Thymus (tissue), 11 donors: ENCODE measurements at regions not wholly inside any gene's neighbourhood (a gene's known extent, or its start where the extent isn't known, plus 50 kb on each side); places are given as distances from the start of the nearest gene placed in this dataset.

ENCODE experiments used
- DNase-seq, 9 donors: peaks; one replicate each; pipeline ENCODE4 v3.0.0-alpha.2; 2013; ENCODE audit warnings: low spot score in 9 of 9, low read depth in 6 of 9, missing footprints in 1 of 9
- H3K27ac ChIP-seq, 2 donors: one replicate each; pipeline ENCODE4 v1.5.1; 2013; ENCODE audit warnings: control low read depth in 1 of 2, low read depth in 1 of 2, low read length in 1 of 2, mild to moderate bottlenecking in 1 of 2, moderate library complexity in 1 of 2
- H3K27me3 ChIP-seq, 2 donors: one replicate each; pipeline ENCODE4 v1.5.1; 2013; ENCODE audit warnings: low read length in 1 of 2; ENCODE audit not compliant: control insufficient read depth in 2 of 2, insufficient read depth in 1 of 2
- H3K36me3 ChIP-seq, 2 donors: one replicate each; pipeline ENCODE4 v1.5.1; 2013; ENCODE audit warnings: low read length in 1 of 2, mild to moderate bottlenecking in 1 of 2, moderate library complexity in 1 of 2; ENCODE audit not compliant: control insufficient read depth in 2 of 2, insufficient read depth in 2 of 2
- H3K4me1 ChIP-seq, 2 donors: one replicate each; pipeline ENCODE4 v1.5.1; 2013; ENCODE audit warnings: low read length in 2 of 2; ENCODE audit not compliant: control insufficient read depth in 2 of 2, insufficient read depth in 2 of 2
- H3K4me3 ChIP-seq, 2 donors: one replicate each; pipeline ENCODE4 v1.5.1; 2013; ENCODE audit warnings: low read length in 2 of 2, control low read depth in 1 of 2, mild to moderate bottlenecking in 1 of 2
- H3K9me3 ChIP-seq, 2 donors: one replicate each; pipeline ENCODE4 v1.5.1; 2013; ENCODE audit warnings: low read length in 1 of 2, mild to moderate bottlenecking in 1 of 2; ENCODE audit not compliant: control insufficient read depth in 2 of 2, insufficient read depth in 1 of 2
- WGBS: extraction: QIAGEN DNeasy Blood & Tissue Kit; methylation state at CpG from one replicate; pipeline ENCODE4 v1.1.7; 2013; 5-methylcytosine and 5-hydroxymethylcytosine counted together
- donor health status: healthy.

DNA sequence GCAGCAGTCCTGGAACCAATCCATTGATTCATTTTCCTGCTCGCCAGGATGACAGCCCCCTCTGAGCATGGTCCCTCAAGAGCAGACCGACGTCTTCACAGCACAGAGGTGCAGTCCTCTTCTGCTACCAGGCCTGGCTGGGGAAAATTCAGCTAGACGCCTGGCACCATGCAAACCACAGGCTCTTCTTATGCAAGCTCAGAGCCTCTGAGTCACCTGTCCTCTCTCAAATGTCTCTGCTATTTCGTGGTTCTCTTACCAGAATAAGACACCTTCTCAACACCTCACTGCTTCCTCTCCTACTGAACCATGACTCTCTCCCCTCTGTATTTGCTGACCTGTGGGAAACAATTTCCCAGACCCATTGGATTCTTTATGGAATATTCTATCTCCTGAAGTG lies 79.8 kb upstream of the CYRIA start:
- H3K4me1 ChIP-seq: no peaks in the 10 kb centered on the region
- H3K36me3 ChIP-seq: no peaks in the 10 kb centered on the region
- 92% methylated on average over 5 of the region's 5 CpGs for WGBS
- no peak for DNase-seq
- H3K9me3 ChIP-seq: no peaks in the 10 kb centered on the region
- no peak overlapping the region for H3K4me3 ChIP-seq
- no peak overlapping the region for H3K27ac ChIP-seq
- no peaks in the 10 kb centered on the region for H3K27me3 ChIP-seq

DNA sequence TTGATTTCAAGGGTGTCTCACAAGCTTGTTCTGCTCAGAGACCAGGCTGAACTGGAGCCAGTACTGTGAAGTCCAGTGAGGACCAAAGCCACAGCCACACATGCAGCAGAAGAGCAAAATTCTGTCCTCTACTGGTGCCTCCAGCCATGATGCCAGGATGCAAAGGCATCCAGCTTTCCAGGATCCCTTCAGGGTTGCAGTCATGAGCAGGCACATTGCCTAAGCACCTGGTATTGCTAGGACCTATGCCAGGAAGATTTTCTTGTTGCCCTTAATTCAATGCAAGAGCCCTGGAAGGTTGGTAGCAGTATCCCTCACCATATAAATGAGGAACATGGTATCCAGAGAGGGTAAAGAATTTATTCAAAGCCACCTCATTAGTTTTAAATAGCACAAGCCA lies 78.9 kb upstream of the CYRIA start:
- no peak overlapping the region for H3K4me3 ChIP-seq

DNA sequence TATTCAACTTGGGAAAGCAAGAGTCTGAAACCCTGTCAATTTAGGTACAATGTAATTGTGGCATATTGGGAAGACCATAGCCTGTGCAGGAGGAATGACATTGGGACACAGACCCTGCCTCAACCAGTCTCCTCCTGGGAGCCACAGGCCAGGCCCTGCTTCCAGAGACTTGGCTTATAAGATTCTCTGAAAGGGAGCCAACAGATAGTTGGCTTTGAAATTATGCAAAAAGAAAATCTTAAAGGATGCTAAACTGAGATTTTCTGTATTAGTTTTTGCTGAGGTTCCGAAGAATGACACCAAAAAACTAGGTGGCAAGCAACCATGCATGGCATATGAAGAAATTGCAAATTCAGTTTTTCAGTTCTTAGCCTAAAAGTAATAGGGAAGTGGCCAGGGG lies 76.4 kb upstream of the CYRIA start:
- no peaks in the 10 kb centered on the region for H3K27me3 ChIP-seq
- WGBS: 91% methylated on average over 1 of the region's 1 CpG

More for the DNA sequence above, 78.9 kb upstream of the CYRIA start:
- Histone ChIP-seq H3K4me1 (no peaks in the 10 kb centered on the region), H3K27me3 (no peaks in the 10 kb centered on the region), H3K9me3 (no peaks in the 10 kb centered on the region), H3K27ac (no peak overlapping the region), H3K36me3 (no peaks in the 10 kb centered on the region)
- DNase-seq: no peak

DNA sequence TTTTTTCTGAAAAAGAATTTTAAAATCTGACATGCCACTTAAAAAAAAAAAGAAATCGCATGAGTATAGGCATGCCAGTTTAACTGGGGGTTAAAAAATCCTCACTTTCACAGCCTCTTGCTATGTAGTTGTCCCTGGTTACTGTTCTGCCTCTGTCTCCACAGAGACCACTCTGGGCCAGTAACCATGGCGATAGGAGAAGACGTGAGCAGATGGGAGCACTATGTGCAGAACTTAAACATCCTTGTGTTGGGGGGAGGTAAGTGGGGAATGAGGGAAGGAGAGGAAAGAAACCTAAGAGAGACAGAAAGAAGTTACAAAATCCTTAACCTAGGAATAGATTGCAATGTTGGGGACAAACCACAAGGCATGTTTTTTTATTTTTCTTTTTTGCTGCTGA lies 75.9 kb upstream of the CYRIA start:
- Histone ChIP-seq H3K27ac (no peak overlapping the region), H3K9me3 (no peaks in the 10 kb centered on the region)
- 93% methylated on average over 3 of the region's 3 CpGs for WGBS

More for the DNA sequence above, 76.4 kb upstream of the CYRIA start:
- H3K9me3 ChIP-seq: no peaks in the 10 kb centered on the region
- H3K27ac ChIP-seq: no peak overlapping the region
- H3K36me3 ChIP-seq: no peaks in the 10 kb centered on the region
- DNase-seq: no peak
- no peak overlapping the region for H3K4me3 ChIP-seq
- no peaks in the 10 kb centered on the region for H3K4me1 ChIP-seq

DNA sequence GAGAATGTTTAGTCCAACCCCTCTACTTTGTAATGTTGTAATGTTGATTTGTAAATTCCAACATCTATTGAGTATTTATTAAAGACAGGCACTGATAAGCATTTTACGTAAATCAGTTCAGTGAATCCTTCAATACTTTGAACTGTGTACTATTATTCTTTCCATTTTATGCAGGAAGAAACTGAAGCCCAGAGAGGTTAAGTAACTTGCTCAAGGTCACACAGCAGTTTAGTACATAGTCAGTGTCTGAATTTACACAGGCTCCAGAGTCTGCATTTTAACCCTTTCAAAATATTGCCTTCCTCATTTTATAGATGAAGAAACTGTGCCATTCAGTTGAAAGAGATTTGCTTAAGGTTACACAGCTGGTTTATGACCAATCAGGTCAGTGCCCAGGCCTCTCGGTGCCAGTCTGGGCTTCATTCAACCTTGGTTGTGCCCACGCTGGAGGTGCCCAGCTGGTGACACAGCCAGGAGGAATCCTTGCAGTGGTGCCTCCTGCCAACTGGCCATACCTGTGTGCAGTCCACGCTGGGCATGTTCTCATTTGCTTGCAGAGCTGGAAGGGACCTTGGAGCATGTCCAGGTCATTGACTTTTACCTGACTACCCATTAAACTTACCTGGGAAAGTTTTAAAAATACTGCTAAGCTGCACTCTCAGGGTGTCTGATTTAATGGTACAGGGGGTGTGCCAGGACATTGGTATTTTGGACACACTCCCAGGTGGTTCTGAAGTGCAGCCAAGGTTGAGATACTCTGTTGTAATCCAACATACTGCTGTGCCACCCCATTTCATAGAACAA lies 74.3 kb upstream of the CYRIA start:
- no peak for DNase-seq

More for the DNA sequence above, 75.9 kb upstream of the CYRIA start:
- no peak for DNase-seq
- H3K36me3 ChIP-seq: no peaks in the 10 kb centered on the region
- no peaks in the 10 kb centered on the region for H3K4me1 ChIP-seq
- no peaks in the 10 kb centered on the region for H3K27me3 ChIP-seq
- H3K4me3 ChIP-seq: no peak overlapping the region

DNA sequence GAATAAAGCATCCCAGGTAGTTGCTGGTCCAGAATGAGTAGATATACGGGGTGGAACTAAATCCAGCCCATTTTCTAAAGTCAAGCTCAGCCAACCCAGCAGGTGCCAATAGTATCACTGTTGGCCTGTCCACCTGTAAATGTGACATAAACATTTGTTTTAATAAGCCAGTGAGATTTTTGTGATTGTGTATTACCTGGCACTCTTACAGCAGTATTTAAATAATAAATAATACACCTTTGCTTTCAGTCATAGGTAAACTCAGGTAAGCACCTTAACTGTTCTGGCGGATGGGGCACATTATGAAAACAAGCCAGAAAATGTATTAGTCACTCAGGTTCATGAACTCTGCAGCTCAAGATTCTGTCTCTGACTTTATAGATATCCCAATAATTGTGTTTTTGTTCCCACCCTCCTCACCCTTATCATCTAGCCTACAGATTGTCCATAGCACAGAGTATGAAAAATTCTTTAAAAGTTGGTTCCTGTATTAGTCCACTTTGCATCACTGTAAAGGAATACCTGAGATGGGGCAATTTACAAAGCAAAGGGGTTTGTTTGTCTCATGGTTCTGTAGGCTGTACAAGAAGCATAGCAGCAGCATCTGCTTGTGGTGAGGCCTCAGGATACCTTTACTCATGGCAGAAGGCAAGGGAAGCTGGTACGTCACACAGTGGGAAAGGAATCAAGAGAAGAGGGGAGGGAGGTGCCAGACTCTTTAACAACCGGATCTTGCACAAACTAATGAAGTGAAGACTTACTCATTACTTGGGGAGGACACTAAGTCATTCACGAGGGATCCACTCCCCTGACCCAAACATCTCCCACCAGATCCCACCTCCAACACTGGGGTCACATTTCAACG lies 73.0 kb upstream of the CYRIA start:
- H3K27me3 ChIP-seq: no peaks in the 10 kb centered on the region
- H3K9me3 ChIP-seq: no peaks in the 10 kb centered on the region
- no peak for DNase-seq
- no peak overlapping the region for H3K4me3 ChIP-seq
- H3K36me3 ChIP-seq: no peaks in the 10 kb centered on the region
- H3K27ac ChIP-seq: no peak overlapping the region
- WGBS: 90% methylated on average over 6 of the region's 6 CpGs
- no peaks in the 10 kb centered on the region for H3K4me1 ChIP-seq

More for the DNA sequence above, 74.3 kb upstream of the CYRIA start:
- Histone ChIP-seq H3K27ac (no peak overlapping the region), H3K27me3 (no peaks in the 10 kb centered on the region), H3K4me1 (no peaks in the 10 kb centered on the region), H3K36me3 (no peaks in the 10 kb centered on the region), H3K4me3 (no peak overlapping the region), H3K9me3 (no peaks in the 10 kb centered on the region)
- WGBS: 90% methylated on average over 4 of the region's 4 CpGs

DNA sequence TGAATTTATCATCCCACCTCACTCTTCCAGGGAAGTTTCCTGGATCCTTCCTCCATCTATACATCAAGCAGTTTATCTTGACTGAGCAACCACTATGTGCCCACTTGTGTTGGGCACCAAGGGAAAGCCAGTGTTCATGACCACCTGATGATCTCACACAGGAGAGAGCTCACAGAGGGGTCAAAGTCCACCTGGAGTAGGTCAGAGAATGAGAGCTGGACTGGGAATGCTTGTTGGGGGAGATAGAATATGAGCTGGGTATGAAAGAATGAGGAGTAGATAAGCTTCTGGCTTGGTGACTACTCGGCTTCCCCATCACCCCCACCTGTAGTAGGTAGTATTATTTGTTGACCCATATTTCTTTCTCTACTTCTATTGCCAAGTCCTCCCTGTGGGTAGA lies 72.2 kb upstream of the CYRIA start:
- Histone ChIP-seq H3K4me3 (no peak overlapping the region), H3K36me3 (no peaks in the 10 kb centered on the region), H3K9me3 (no peaks in the 10 kb centered on the region), H3K4me1 (no peaks in the 10 kb centered on the region), H3K27me3 (no peaks in the 10 kb centered on the region), H3K27ac (no peak overlapping the region)
- DNase-seq: no peak
- WGBS: 86% methylated on average over 1 of the region's 1 CpG

DNA sequence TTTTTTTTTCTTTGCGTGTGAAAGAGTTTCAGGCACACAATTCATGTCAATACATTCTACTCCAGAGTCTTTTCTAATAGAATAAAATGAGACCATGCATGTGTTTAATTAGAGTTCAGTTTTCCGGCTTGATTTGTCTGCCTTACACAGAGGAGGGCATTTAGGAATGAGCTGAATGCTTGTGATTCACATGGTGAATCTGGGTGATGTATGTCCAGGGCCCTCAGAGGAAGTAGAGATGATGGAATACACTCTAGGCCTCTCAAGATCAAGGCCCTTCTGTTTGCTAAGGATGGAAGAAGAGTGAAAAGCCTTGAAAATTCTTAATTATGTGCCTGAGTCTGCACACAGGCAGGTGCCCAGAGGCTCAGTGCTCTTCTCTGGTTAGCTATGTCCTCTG lies 71.0 kb upstream of the CYRIA start:
- H3K27me3 ChIP-seq: no peaks in the 10 kb centered on the region
- 96% methylated on average over 2 of the region's 2 CpGs for WGBS
- H3K9me3 ChIP-seq: no peaks in the 10 kb centered on the region
- H3K27ac ChIP-seq: no peak overlapping the region
- DNase-seq: no peak
- no peaks in the 10 kb centered on the region for H3K4me1 ChIP-seq
- H3K36me3 ChIP-seq: no peaks in the 10 kb centered on the region
- H3K4me3 ChIP-seq: no peak overlapping the region

DNA sequence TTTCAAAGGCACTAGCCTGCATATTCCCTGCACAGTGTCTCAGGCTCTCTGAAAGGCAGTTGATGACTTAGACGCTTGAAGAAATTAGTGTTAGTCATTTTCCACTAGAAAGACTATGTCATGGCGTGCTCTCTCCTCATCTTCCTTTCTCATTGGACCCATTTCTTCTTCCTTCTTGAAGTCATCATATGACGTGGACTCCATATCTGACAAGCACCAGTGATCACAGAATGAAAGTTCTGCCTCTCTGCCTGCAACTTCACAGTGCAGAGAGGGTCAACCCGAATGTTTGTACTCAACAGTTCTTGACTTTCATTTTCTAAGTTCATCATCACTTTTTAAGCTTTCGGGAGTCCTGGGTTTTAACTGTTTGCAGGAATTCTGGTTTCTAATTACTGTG lies 63.7 kb upstream of the CYRIA start:
- Histone ChIP-seq H3K4me1 (no peaks in the 10 kb centered on the region), H3K27ac (no peak overlapping the region), H3K36me3 (no peaks in the 10 kb centered on the region), H3K27me3 (no peaks in the 10 kb centered on the region), H3K4me3 (no peak overlapping the region), H3K9me3 (no peaks in the 10 kb centered on the region)
- WGBS: 89% methylated on average over 5 of the region's 5 CpGs
- no peak for DNase-seq
